AG04450 (cell line): ENCODE measurements at regions not wholly inside any gene's neighbourhood (a gene's known extent, or its start where the extent isn't known, plus 50 kb on each side); places are given as distances from the start of the nearest gene placed in this dataset.

Source experiments
- CTCF ChIA-PET: fragments of 300-600, 350-600 bp; formaldehyde crosslinking; extraction: SDS; loops from one replicate; lab custom pipeline; 2022; ENCODE audit warnings: antibody characterized with exemption, inconsistent platforms; lab: Charles Lee
- POLR2A ChIA-PET: fragments of 350-600 bp; formaldehyde crosslinking; extraction: SDS; loops from one replicate; lab custom pipeline; 2021; ENCODE audit warnings: antibody characterized with exemption, inconsistent platforms; lab: Yijun Ruan, JAX
- DNase-seq: peaks from one replicate; pipeline ENCODE4 v3.0.0-alpha.2; 2011; ENCODE audit warnings: low read depth, low spot score
- H3K27ac ChIP-seq: one replicate; pipeline ENCODE4 v1.5.1; 2012; ENCODE audit warnings: low read depth, low read length, control low read depth
- H3K27me3 ChIP-seq: one replicate; pipeline ENCODE4 v1.6.0; 2012; ENCODE audit warnings: low read length; ENCODE audit not compliant: control insufficient read depth, insufficient read depth
- H3K4me3 ChIP-seq: 2 replicates; pipeline ENCODE4 v1.5.1; 2011; ENCODE audit warnings: mild to moderate bottlenecking, low read depth, low read length, control low read depth
- H3K9me3 ChIP-seq: 2 replicates; pipeline ENCODE4 v1.5.1; 2012; ENCODE audit warnings: low read length; ENCODE audit not compliant: control insufficient read depth, insufficient read depth
- CTCF ChIP-seq: IDR thresholded peaks from 2 replicates; pipeline ENCODE4 v1.5.1; 2011; ENCODE audit warnings: low read depth, low read length, control low read depth, inconsistent platforms

- H3K27ac ChIP-seq: no peak overlapping the region
- no peaks in the 10 kb centered on the region for H3K27me3 ChIP-seq
- no peak for TF ChIP-seq CTCF
- no peak for DNase-seq
- ChIA-PET CTCF (no interaction called here), POLR2A (no interaction called here)
- no peak overlapping the region for H3K4me3 ChIP-seq
- no peaks in the 10 kb centered on the region for H3K9me3 ChIP-seq
Observed at GRCh38 chr6:101294676-101295075, 98.8 kb upstream of the GRIK2 start.

GRCh38 chr6:101296169-101296960 is 97.1 kb upstream of the GRIK2 start:
- ChIA-PET POLR2A (no interaction called here), CTCF (no interaction called here)
- Histone ChIP-seq H3K27ac (no peak overlapping the region), H3K27me3 (no peaks in the 10 kb centered on the region), H3K4me3 (no peak overlapping the region), H3K9me3 (no peaks in the 10 kb centered on the region)
- DNase-seq: no peak
- TF ChIP-seq CTCF: no peak

GRCh38 chr6:101302593-101302992 is 90.9 kb upstream of the GRIK2 start:
- Histone ChIP-seq H3K27ac (no peak overlapping the region), H3K9me3 (no peaks in the 10 kb centered on the region), H3K4me3 (no peak overlapping the region), H3K27me3 (no peaks in the 10 kb centered on the region)
- ChIA-PET POLR2A (no interaction called here), CTCF (no interaction called here)
- TF ChIP-seq CTCF: no peak
- no peak for DNase-seq

GRCh38 chr6:101303495-101303894 is 90.0 kb upstream of the GRIK2 start:
- TF ChIP-seq CTCF: no peak
- Histone ChIP-seq H3K9me3 (no peaks in the 10 kb centered on the region), H3K27me3 (no peaks in the 10 kb centered on the region), H3K4me3 (no peak overlapping the region), H3K27ac (no peak overlapping the region)
- DNase-seq: no peak
- ChIA-PET CTCF (no interaction called here), POLR2A (no interaction called here)

GRCh38 chr6:101312652-101313051 is 80.9 kb upstream of the GRIK2 start:
- H3K27me3 ChIP-seq: no peaks in the 10 kb centered on the region
- no peak for DNase-seq
- CTCF ChIA-PET: no interaction called here
- no peaks in the 10 kb centered on the region for H3K9me3 ChIP-seq
- H3K27ac ChIP-seq: no peak overlapping the region
- H3K4me3 ChIP-seq: no peak overlapping the region
- TF ChIP-seq CTCF: no peak
- POLR2A ChIA-PET: no interaction called here
